ENCODE measurements at regions not wholly inside any gene's neighbourhood (a gene's known extent, or its start where the extent isn't known, plus 50 kb on each side); places are given as distances from the start of the nearest gene placed in this dataset.
"Not testable (repeated sequence)": the region's sequence is repeated elsewhere in the genome, so short reads cannot be mapped to it uniquely, and the experiment has no call there.

- no peak for DNase-seq (ENCODE audit: low spot score)
- TF ChIP-seq CTCF (IDR thresholded peaks at IDR 0.05), result no peak
- no peak for ATAC-seq (ENCODE audit: low FRiP score)
These were observed 147.3 kb upstream of the PDE1C start for GRCh38 chr7:32217341-32218153.

GRCh38 chr7:32216759-32217158, 146.6 kb upstream of the PDE1C start:
- DNase-seq (ENCODE audit: low spot score), result no peak
- no peak for ATAC-seq (ENCODE audit: low FRiP score)
- TF ChIP-seq CTCF (IDR thresholded peaks at IDR 0.05), result no peak

DNA sequence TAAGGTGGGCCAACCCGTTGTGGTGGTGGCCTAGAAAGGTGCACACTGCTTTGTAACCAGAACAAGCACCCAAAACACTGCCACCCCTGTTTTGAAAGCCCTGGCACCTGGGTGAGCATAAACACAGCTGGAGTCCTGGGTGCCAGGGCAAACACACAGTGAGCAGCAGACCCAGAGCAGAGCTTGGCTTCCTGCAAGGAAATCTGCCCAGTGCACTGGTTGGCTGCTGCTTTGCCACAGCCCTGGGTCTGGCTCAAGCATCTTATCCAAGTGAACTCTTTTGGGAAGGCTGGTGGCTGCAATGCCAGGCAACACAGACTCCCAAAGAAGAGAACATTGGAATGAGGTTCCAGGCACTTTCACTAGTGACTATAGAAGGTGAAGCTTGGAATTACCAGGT, 145.5 kb upstream of the PDE1C start:
- DNase-seq (ENCODE audit: low spot score) (no peak), ATAC-seq (ENCODE audit: low FRiP score) (no peak)

DNA sequence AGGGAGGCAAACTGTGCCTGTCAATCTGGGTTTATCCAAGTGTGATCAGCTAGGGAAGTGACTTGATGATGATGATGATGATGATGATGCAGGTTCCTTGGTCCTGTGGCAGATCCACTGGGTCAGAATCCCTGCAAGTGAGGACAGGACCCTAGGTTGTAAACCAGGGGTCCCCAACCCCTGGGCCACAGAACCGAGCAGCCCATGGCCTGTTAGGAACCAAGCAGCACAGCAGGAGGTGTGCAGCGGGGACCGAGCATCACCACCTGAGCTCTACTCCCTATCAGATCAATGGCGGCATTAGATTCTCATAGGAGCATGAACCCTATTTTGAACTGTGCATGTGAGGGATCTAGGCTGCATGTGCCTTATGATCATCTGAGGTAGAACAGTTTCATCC, 144.7 kb upstream of the PDE1C start:
- DNase-seq (ENCODE audit: low spot score) (no peak), ATAC-seq (ENCODE audit: low FRiP score) (no peak)

More for the DNA sequence above, 145.5 kb upstream of the PDE1C start:
- TF ChIP-seq CTCF (IDR thresholded peaks at IDR 0.05), result no peak

GRCh38 chr7:32212321-32212720, 142.1 kb upstream of the PDE1C start:
- TF ChIP-seq CTCF (IDR thresholded peaks at IDR 0.05), result no peak
- DNase-seq (ENCODE audit: low spot score), result no peak
- no peak for ATAC-seq (ENCODE audit: low FRiP score)

More for the DNA sequence above, 144.7 kb upstream of the PDE1C start:
- no peak for TF ChIP-seq CTCF (IDR thresholded peaks at IDR 0.05)

- DNase-seq (ENCODE audit: low spot score), result no peak
- ATAC-seq (ENCODE audit: low FRiP score), result no peak
- no peak for TF ChIP-seq CTCF (IDR thresholded peaks at IDR 0.05)
These were observed 136.8 kb upstream of the PDE1C start for GRCh38 chr7:32206987-32207386.

GRCh38 chr7:32206488-32206887, 136.3 kb upstream of the PDE1C start:
- ATAC-seq (ENCODE audit: low FRiP score), result no peak
- TF ChIP-seq CTCF (IDR thresholded peaks at IDR 0.05), result no peak
- no peak for DNase-seq (ENCODE audit: low spot score)

- DNase-seq (ENCODE audit: low spot score); ATAC-seq (ENCODE audit: low FRiP score): not testable (repeated sequence)
These were observed 135.2 kb upstream of the PDE1C start for GRCh38 chr7:32205298-32205824.

Data from omental fat pad (tissue), 3 donors.